ENCODE measurements at regions not wholly inside any gene's neighbourhood (a gene's known extent, or its start where the extent isn't known, plus 50 kb on each side); places are given as distances from the start of the nearest gene placed in this dataset.
"Not testable (repeated sequence)": the region's sequence is repeated elsewhere in the genome, so short reads cannot be mapped to it uniquely, and the experiment has no call there.

GRCh38 chr6:150683320-150683719 is 83.6 kb downstream of the PLEKHG1 start:
- DNase-seq (ENCODE audit: low spot score), result no peak

DNA sequence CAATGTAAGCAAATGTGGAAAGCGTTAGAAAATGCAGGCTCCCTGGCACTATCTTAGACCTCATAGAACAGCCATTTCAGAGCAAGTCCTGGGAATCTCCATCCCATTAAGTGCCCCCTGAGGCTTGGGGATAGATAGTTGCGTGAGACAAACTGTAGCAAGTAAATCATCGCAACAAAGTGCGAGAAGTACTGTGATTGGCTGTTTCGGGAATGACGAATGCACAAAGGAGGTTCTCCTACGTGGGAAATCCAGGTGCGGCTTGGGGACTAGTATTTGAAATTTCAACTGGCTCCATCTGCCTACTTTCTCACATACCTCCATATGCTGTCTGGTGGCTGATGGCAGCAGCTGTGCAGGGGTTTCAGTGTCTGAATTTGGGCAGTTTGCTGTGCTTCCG is 84.5 kb downstream of the PLEKHG1 start:
- no peak for DNase-seq (ENCODE audit: low spot score)

DNA sequence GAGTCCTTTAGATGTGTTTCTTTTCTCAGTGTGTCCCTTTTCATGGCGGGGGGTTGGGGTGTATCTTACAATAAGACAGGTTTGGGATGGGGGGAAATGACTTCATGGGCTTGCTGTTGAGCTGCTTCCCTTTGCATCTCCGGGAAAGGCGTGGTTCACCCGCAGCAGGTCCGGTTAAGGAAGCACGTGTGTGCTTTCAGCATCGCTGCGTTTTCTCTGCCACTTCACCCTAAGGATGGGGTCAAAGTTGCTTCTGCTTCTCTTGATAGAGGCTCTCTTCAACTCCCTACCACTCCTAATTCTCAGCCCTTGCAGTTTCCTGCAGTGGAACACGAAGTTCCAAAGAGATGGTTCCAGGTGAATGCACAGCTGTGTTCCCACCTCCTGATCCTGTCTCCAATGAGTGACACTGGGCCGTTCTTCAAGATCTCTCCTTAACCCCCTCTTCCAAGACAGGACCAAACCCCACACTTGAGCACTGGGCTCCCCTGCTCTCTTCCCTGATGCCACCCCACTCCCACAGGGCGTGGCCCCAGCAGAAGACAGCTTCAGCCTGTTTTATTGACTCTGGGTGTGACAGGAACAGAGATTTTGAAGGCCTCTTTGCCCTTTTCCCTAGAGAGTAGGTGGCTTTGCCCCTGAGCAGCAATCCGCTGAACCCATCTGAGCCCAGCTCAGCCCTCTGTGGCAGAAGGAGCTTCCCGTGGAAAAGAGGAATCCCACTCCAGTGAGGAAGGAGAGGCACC is 85.2 kb downstream of the PLEKHG1 start:
- no peak for DNase-seq (ENCODE audit: low spot score)

- peak; percentile 12 for DNase-seq (ENCODE audit: low spot score)
Observed at GRCh38 chr6:150685860-150686259, 86.2 kb downstream of the PLEKHG1 start.

- DNase-seq (ENCODE audit: low spot score), result no peak
Observed at GRCh38 chr6:150686566-150686965, 86.9 kb downstream of the PLEKHG1 start.

DNA sequence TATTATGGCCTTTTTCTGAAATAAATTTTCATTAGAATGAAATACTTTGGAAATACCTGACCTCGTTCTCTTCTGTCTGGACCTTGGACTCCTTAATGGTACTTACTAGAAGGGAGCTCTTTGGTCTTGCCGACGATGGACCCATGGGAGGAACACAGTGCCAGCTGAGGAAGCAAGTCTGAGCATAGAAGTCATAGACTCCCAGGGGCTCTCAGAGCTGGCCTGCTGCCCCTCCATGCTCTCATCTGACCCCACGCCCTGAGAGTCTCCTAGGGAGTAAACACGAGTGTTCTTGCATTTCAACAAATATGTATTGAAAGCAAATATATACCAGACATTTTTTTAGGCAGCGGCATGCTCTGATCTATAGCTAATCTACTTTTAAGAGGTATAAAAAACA is 87.8 kb downstream of the PLEKHG1 start:
- no peak for DNase-seq (ENCODE audit: low spot score)

GRCh38 chr6:150689900-150690590 is 90.4 kb downstream of the PLEKHG1 start:
- no peak for DNase-seq (ENCODE audit: low spot score)

DNA sequence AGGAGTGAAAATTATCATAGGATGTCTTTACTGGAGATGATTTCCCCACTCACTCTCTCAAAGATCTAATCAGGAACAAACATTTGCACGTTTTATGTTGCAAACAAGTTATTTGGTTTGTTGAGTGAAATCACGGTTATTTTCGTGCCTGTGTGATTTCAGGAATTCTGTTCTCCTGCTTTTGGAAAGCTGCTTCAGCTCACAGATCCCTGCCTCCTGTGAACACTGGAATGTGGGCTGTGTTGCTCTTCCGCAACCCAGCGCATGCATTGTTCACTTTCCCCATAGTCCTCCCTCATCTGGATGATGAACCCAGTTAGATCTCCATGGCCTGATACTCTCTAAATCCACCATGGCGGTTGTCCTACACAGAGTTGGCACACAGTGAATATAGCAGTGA is 91.0 kb downstream of the PLEKHG1 start:
- DNase-seq (ENCODE audit: low spot score), result no peak

GRCh38 chr6:150691463-150691862 is 91.8 kb downstream of the PLEKHG1 start:
- no peak for DNase-seq (ENCODE audit: low spot score)

GRCh38 chr6:150692604-150693003 is 92.9 kb downstream of the PLEKHG1 start:
- no peak for DNase-seq (ENCODE audit: low spot score)

GRCh38 chr6:150694889-150695288 is 95.2 kb downstream of the PLEKHG1 start:
- DNase-seq (ENCODE audit: low spot score), result no peak

DNA sequence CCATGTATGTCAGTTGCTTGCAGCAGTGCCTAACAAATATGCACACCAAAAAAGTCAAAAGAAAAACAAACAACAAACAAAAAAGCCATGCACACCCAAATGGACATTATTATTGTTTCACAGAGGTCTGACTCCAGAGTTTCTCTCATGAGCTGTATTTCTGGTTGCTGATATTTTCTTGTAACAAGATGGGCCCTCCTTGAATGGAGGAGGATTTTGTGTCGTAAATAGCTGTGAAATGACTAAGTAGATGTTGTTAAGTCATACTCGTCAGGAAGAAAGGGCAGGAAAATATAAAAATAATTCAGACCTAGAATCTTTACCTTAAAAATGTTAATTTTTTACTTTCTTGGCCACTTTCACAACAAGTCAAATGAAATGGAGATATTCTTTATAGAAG is 96.0 kb downstream of the PLEKHG1 start:
- peak; percentile 4 for DNase-seq (ENCODE audit: low spot score)

DNA sequence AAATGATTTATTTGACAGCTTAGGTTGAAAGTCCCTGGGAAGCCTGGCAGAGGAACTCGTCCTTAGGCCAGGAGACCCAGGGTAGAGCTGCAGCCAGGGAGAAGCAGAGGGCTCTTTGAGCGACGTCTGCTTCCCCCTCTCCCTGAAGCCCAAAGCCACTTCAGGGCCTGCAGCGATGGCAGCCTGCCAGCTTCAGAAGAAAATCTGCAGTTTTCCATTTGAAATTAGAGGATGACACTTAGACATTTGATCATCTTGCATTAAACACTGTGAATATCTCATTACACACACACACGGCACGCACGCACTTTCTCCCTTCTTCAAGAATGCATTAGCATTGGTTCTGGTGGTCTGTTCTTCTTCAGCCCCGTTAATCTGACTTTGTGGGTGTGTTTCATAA is 96.5 kb downstream of the PLEKHG1 start:
- DNase-seq (ENCODE audit: low spot score), result no peak

DNA sequence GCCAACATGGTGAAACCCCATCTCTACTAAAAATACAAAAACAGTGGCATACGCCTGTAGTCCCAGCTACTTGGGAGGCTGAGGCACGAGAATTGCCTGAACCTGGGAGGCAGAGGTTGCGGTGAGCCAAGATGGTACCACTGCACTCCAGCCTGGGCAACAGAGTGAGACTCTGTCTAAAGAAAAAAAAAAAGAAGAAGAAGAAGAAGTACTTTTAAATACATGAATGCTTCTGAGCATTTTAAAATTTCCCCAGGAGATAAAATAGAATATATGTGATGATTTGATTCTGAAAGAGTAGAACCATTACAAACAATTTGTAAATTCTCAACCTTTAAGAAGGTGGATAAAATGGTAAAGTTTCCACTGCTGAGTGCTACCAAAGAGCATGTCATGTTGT is 97.2 kb downstream of the PLEKHG1 start:
- DNase-seq (ENCODE audit: low spot score), result not testable (repeated sequence)

GRCh38 chr6:150697515-150697914 is 97.8 kb downstream of the PLEKHG1 start:
- DNase-seq (ENCODE audit: low spot score), result no peak

DNA sequence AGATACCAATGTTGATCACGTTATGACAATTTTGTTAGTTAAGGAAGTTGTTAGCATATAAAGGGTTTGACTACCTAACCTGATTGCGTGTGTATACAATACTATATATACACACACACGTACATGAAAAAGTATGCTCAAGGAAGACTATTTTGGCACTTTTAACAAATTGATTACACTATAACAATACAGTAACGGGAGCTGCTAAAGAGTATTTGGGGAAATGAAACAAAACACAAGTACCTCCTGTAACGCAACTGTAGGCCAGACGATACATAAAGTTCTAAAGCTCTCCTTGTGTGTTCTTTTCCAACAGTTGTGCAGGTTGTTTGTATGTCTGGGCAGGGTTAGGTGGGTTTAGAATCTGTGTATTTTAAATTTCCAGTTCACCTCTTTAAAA is 98.7 kb downstream of the PLEKHG1 start:
- DNase-seq (ENCODE audit: low spot score), result no peak

DNA sequence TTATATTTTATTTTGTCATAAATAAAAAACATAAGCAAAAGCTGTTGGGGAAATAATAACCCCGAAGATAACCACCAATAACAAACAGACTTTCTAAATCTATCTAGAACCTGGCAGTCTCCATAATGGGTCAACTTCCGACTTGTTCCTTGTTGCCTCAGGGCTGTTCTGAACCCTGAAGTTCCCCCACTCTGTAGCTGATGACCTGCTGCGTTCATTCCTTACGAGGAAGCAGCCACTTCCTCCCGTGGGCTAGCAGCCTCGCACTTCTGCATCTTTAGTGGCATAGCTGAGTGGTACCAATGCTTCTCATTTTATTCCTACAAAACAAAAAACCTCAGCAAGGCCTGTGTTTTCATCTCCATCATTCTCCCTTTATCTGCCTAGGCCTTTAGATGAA is 103.0 kb downstream of the PLEKHG1 start:
- DNase-seq (ENCODE audit: low spot score), result no peak

DNA sequence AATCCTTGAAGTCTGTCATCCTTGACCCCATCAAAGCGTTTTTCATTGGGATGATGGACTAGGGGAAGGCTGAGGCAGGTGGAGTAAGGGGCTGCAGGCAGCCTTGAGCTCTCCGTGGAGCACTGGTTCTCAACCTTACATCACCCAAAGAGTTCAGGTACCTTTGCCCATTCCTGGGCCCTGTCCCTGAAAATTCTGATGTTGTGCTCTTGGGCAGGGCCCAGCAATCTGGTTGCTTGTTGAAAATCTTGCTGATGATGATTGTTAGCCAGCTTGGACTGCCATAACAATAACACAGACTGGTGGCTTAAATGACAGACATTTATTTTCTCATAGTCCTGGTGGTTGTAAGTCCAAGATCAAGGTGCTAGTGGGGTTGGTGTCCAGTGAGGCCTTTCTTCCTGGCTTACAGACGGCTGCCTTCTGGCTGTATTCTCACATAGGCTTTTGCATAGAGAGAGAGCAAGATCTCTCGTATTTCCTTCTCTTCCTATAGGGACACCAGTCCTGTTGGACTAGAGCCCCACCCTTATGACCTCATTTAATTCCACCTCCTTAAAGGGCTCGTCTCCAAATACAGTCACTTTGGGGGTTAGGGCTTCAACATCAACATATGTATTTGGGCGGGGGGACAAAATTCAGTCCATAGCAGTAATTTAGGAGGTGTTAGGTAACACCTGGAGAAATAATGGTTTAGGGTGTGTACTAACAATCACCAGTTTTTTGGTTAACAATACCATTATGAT is 104.9 kb downstream of the PLEKHG1 start:
- no peak for DNase-seq (ENCODE audit: low spot score)

- DNase-seq (ENCODE audit: low spot score), result no peak
Observed at GRCh38 chr6:150705392-150705791, 105.7 kb downstream of the PLEKHG1 start.

DNA sequence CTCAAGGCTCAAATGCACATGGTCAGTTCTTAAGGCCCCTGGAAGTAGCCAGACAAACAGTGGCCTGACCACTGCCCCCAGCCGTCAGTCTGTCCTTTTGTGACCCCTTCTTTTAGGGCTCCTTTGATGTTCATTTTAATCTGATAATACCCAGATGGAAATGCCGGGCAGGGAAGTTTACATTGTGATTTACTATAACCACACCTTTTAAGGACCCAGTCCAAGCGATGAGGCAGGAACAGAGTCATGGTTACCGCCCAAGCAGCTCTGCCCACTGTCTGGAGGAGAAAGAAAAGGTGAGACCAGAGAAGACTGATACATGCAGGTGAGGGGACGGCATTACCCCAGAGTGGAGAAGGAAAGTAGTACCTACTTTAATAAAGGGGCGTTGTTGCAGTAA is 110.6 kb downstream of the PLEKHG1 start:
- no peak for DNase-seq (ENCODE audit: low spot score)

DNA sequence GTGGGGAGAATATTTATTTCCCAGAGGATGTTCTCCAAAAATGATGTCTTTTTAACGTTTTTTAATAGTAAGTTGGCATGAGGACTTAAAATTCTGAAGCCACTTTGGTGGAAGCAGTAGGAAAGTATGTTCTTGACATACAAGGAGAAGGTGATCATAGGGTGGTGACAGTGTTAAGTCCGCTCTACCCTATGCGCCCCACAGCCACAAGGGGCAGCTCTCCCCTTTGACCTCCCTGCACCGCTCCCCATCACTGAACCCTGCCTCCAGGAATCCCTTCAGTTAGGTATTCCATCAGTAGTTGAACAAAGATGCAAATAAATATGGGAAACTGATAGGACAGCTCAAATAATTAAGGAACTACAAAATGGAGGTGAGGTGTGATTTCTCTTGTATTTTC is 111.4 kb downstream of the PLEKHG1 start:
- no peak for DNase-seq (ENCODE audit: low spot score)

DNA sequence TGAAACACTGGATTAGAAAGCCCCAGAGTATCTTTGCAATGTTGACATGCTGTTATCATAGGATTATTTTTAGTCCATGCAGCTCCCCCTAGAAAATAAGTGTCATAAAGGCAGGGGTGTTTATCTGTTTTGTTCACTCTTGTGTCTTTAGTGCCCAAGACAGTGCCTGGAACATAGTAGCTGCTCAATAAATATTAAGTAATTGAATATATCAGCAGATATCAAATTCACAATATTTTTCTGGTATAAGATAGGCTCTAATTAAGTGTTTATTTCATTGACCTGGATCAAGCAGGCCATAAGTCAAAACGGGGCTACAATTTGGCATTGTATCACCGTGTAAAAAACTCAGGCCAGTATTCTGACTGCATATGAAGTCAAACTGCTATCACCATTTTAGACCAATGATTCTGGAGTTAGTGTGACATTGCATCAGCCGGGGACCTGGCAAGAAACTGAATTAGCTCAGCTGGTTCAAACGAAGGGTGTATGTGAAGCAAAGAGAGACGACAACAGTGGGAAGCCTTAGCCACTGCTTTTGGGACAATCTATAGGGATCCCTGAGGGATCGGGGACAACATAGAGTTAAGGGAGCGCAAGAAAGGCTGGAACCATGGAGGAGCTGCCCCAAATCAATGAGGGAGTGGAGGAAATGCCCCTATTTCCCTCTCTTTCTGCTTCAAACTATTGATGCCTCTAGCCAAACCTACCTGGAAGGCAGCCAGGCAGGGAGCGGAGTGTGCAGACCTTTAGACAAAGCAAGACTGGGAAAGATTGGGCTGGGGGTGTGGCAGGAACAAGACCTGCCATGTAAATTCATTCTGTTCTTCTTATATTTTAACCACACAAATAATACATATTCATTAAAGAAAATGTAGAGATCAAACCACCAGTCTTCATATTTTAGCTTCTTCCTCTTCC is 112.2 kb downstream of the PLEKHG1 start:
- DNase-seq (ENCODE audit: low spot score), result no peak

Data from A172 (cell line).